Breast epithelium (tissue), 4 donors: ENCODE measurements at regions not wholly inside any gene's neighbourhood (a gene's known extent, or its start where the extent isn't known, plus 50 kb on each side); places are given as distances from the start of the nearest gene placed in this dataset.

Source experiments
- DNase-seq, 2 donors: peaks; one replicate each; pipeline ENCODE4 v3.0.0-alpha.2; 2019; ENCODE audit warnings: low spot score in 2 of 2
- H3K27ac ChIP-seq, 2 donors: fragments of 200-600 bp; sonication (generic) in 1 of 2; one replicate each; pipeline ENCODE4 v1.5.1; 2016 to 2019; ENCODE audit warnings: mild to moderate bottlenecking in 1 of 2
- H3K27me3 ChIP-seq, 2 donors: fragments of 200-600 bp; sonication (generic) in 1 of 2; one replicate each; pipeline versions ENCODE4 v1.5.1 to v1.6.0; 2017 to 2019; ENCODE audit warnings: control low read depth in 1 of 2, mild to moderate bottlenecking in 1 of 2
- H3K36me3 ChIP-seq: fragments of 200-600 bp; one replicate; pipeline ENCODE4 v1.5.1; 2019
- H3K4me1 ChIP-seq, 2 donors: fragments of 200-600 bp; sonication (generic); one replicate each; pipeline ENCODE4 v1.5.1; 2016 to 2019; ENCODE audit warnings: control low read depth in 1 of 2
- H3K4me3 ChIP-seq, 3 donors: fragments of 200-600 bp; sonication (generic); 1 replicate in 2 of 3; 2 replicates in 1 of 3; pipeline ENCODE4 v1.5.1; 2016 to 2019; ENCODE audit warnings: mild to moderate bottlenecking in 3 of 3, moderate library complexity in 2 of 3
- H3K9me3 ChIP-seq, 2 donors: fragments of 200-600 bp; sonication (generic) in 1 of 2; one replicate each; pipeline ENCODE4 v1.5.1; 2016 to 2019; ENCODE audit warnings: control low read depth in 1 of 2
- POLR2A ChIP-seq: fragments of 450-650 bp; IDR thresholded peaks from one replicate; pipeline ENCODE4 v1.6.1; 2016; ENCODE audit warnings: antibody characterized with exemption, mild to moderate bottlenecking, moderate library complexity
- POLR2AphosphoS5 ChIP-seq, 3 donors: sonication (generic); formaldehyde crosslinking; IDR thresholded peaks; one replicate each; pipeline ENCODE4 v1.6.1; 2017; ENCODE audit warnings: antibody characterized with exemption in 3 of 3
- intact Hi-C: fragments of 100-400 bp; cut with DNase I; formaldehyde crosslinking; loops from one replicate; pipeline ENCODE4 v1.15.1; 2023; ENCODE audit warnings: low total_unique reads
- TF ChIP-seq, protein P1 (sequence below), 3 donors: fragments of 450-650 bp; IDR thresholded peaks; one replicate each; pipeline ENCODE4 v1.5.1; 2016 to 2017; ENCODE audit warnings: antibody characterized with exemption in 3 of 3, mild to moderate bottlenecking in 3 of 3, moderate library complexity in 3 of 3

- H3K27me3 ChIP-seq: no peaks in the 10 kb centered on the region
- H3K27ac ChIP-seq: no peak overlapping the region
- no peak for TF ChIP-seq POLR2A
- no peak for TF ChIP-seq POLR2AphosphoS5 (IDR thresholded peaks at IDR 0.05)
- TF ChIP-seq, protein P1, sequence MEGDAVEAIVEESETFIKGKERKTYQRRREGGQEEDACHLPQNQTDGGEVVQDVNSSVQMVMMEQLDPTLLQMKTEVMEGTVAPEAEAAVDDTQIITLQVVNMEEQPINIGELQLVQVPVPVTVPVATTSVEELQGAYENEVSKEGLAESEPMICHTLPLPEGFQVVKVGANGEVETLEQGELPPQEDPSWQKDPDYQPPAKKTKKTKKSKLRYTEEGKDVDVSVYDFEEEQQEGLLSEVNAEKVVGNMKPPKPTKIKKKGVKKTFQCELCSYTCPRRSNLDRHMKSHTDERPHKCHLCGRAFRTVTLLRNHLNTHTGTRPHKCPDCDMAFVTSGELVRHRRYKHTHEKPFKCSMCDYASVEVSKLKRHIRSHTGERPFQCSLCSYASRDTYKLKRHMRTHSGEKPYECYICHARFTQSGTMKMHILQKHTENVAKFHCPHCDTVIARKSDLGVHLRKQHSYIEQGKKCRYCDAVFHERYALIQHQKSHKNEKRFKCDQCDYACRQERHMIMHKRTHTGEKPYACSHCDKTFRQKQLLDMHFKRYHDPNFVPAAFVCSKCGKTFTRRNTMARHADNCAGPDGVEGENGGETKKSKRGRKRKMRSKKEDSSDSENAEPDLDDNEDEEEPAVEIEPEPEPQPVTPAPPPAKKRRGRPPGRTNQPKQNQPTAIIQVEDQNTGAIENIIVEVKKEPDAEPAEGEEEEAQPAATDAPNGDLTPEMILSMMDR (IDR thresholded peaks at IDR 0.05): no peak
- DNase-seq: no peak
- H3K4me1 ChIP-seq: no peaks in the 10 kb centered on the region
- no peaks in the 10 kb centered on the region for H3K9me3 ChIP-seq
- no peaks in the 10 kb centered on the region for H3K36me3 ChIP-seq
- no peak overlapping the region for H3K4me3 ChIP-seq
- intact Hi-C loops: no loop called here
These were observed 516.3 kb upstream of the ID2 start for GRCh38 chr2:8165550-8165949.

DNA sequence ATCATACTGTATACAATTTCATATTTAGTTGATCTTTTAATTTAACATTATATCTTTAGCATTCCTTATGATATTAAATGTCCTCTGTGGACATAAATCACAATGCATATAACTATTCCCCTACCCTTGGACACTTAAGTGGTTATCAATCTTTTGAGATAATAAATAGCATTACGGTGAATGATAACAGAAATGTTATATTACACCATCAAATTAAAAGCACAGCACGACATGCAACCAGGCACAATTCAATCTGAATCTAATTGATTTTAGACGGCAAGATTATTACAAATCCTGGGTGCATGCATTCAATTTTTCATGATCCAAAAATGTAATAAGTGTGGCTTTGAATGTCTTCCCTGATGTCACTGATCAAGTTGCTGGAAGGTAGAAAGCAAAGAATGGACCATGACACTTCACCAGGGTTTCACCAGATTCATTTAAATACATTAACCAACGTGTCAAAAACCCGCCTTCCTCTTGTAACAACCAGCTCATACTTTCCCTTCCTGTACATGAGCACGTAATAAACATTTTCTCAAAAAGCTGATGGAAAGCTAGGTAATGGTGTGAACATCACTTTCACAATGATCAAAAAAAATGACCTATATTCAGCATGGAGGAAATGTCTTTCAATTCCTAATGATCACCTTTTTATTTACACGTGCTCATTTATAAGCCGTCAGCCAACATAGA is 513.7 kb upstream of the ID2 start:
- Histone ChIP-seq H3K4me3 (no peak overlapping the region), H3K27me3 (no peaks in the 10 kb centered on the region), H3K36me3 (no peaks in the 10 kb centered on the region), H3K27ac (no peak overlapping the region), H3K4me1 (no peaks in the 10 kb centered on the region), H3K9me3 (no peaks in the 10 kb centered on the region)
- TF ChIP-seq POLR2A: no peak
- intact Hi-C loops: no loop called here
- DNase-seq: no peak

GRCh38 chr2:8168876-8169424 is 512.9 kb upstream of the ID2 start:
- Histone ChIP-seq H3K27ac (no peak overlapping the region), H3K4me3 (no peak overlapping the region), H3K27me3 (no peaks in the 10 kb centered on the region), H3K36me3 (no peaks in the 10 kb centered on the region), H3K4me1 (no peaks in the 10 kb centered on the region), H3K9me3 (no peaks in the 10 kb centered on the region)
- intact Hi-C loops: no loop called here
- no peak for DNase-seq
- TF ChIP-seq POLR2A (no peak), POLR2AphosphoS5 (IDR thresholded peaks at IDR 0.05) (no peak)
- TF ChIP-seq, protein P1 (IDR thresholded peaks at IDR 0.05): no peak

DNA sequence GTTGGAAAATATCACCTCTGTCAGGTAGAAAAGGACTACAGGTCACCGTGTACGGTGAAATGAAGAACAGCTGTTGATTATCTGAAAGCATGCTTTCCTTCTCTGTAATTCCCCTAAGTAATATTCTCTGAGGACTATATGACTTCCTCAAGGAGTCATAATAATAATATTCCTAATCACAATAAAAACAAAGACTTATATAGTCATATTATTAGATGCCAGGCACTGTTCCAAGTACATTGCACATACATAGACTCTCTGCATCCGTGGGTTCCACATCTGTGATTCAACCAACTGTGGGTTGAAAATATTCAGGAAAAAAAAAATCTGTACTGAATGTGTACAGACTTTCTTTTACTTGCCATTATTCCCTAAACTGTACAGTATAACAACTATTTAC is 512.4 kb upstream of the ID2 start:
- no peak overlapping the region for H3K27ac ChIP-seq

GRCh38 chr2:8170552-8171327 is 511.1 kb upstream of the ID2 start:
- intact Hi-C loops: no loop called here
- no peak overlapping the region for H3K27ac ChIP-seq

More for the DNA sequence above, 512.4 kb upstream of the ID2 start:
- intact Hi-C loops: no loop called here
- Histone ChIP-seq H3K4me1 (no peaks in the 10 kb centered on the region), H3K36me3 (no peaks in the 10 kb centered on the region), H3K27me3 (no peaks in the 10 kb centered on the region), H3K4me3 (no peak overlapping the region), H3K9me3 (no peaks in the 10 kb centered on the region)
- TF ChIP-seq, protein P1 (IDR thresholded peaks at IDR 0.05): no peak
- TF ChIP-seq POLR2AphosphoS5 (IDR thresholded peaks at IDR 0.05) (no peak), POLR2A (no peak)
- no peak for DNase-seq

More at GRCh38 chr2:8170552-8171327, 511.1 kb upstream of the ID2 start:
- Histone ChIP-seq H3K36me3 (no peaks in the 10 kb centered on the region), H3K4me3 (no peak overlapping the region), H3K4me1 (no peaks in the 10 kb centered on the region), H3K9me3 (no peaks in the 10 kb centered on the region), H3K27me3 (no peaks in the 10 kb centered on the region)
- DNase-seq: no peak
- TF ChIP-seq POLR2AphosphoS5 (IDR thresholded peaks at IDR 0.05): no peak
- TF ChIP-seq POLR2A: no peak
- TF ChIP-seq, protein P1 (IDR thresholded peaks at IDR 0.05): no peak
